GM12865 (cell line): ENCODE measurements at regions not wholly inside any gene's neighbourhood (a gene's known extent, or its start where the extent isn't known, plus 50 kb on each side); places are given as distances from the start of the nearest gene placed in this dataset.
"Not testable (repeated sequence)": the region's sequence is repeated elsewhere in the genome, so short reads cannot be mapped to it uniquely, and the experiment has no call there.

Experiments used
- DNase-seq: peaks from one replicate; pipeline ENCODE4 v3.0.0; 2010; ENCODE audit warnings: low read depth
- H3K4me3 ChIP-seq: 2 replicates; pipeline ENCODE4 v1.5.1; 2011; ENCODE audit warnings: mild to moderate bottlenecking, low read depth, low read length, control low read depth
- CTCF ChIP-seq: IDR thresholded peaks from 2 replicates; pipeline ENCODE4 v1.5.1; 2011; ENCODE audit warnings: low read length, control low read depth, low read depth, inconsistent platforms; ENCODE audit not compliant: insufficient read depth; ENCODE audit errors: missing control alignments

GRCh38 chr1:143672983-143673382 lies 298.8 kb downstream of the FAM72C start:
- H3K4me3 ChIP-seq = no peak overlapping the region
- no peak for DNase-seq
- no peak for TF ChIP-seq CTCF

GRCh38 chr1:143667730-143668129 lies 304.1 kb downstream of the FAM72C start:
- DNase-seq = no peak
- H3K4me3 ChIP-seq = no peak overlapping the region
- no peak for TF ChIP-seq CTCF

- no peak for DNase-seq
- no peak for TF ChIP-seq CTCF
- no peak overlapping the region for H3K4me3 ChIP-seq
Measured at GRCh38 chr1:143666851-143667250, 304.9 kb downstream of the FAM72C start.

- no peak for TF ChIP-seq CTCF
- H3K4me3 ChIP-seq = no peak overlapping the region
- no peak for DNase-seq
Measured at GRCh38 chr1:143665606-143666005, 306.2 kb downstream of the FAM72C start.

GRCh38 chr1:143663056-143663455 lies 308.7 kb downstream of the FAM72C start:
- not testable (repeated sequence) for DNase-seq, H3K4me3 ChIP-seq

- no peak for DNase-seq
- no peak for TF ChIP-seq CTCF
- H3K4me3 ChIP-seq = no peak overlapping the region
Measured at GRCh38 chr1:143661418-143662101, 310.2 kb downstream of the FAM72C start.

- DNase-seq = no peak
- no peak overlapping the region for H3K4me3 ChIP-seq
- TF ChIP-seq CTCF = no peak
Measured at GRCh38 chr1:143660354-143660941, 311.3 kb downstream of the FAM72C start.
